HEK293 (cell line): ENCODE measurements at regions not wholly inside any gene's neighbourhood (a gene's known extent, or its start where the extent isn't known, plus 50 kb on each side); places are given as distances from the start of the nearest gene placed in this dataset.

Source experiments
- SP7 ChIP-seq: fragments of 450-650 bp; formaldehyde crosslinking; IDR thresholded peaks from 2 replicates; pipeline ENCODE4 v1.5.1; 2016; ENCODE audit warnings: missing biosample characterization, missing genetic modification characterization
- ZNF707 ChIP-seq: fragments of 450-650 bp; formaldehyde crosslinking; IDR thresholded peaks from 2 replicates; pipeline ENCODE4 v1.5.1; 2016; ENCODE audit warnings: missing biosample characterization, missing genetic modification characterization

DNA sequence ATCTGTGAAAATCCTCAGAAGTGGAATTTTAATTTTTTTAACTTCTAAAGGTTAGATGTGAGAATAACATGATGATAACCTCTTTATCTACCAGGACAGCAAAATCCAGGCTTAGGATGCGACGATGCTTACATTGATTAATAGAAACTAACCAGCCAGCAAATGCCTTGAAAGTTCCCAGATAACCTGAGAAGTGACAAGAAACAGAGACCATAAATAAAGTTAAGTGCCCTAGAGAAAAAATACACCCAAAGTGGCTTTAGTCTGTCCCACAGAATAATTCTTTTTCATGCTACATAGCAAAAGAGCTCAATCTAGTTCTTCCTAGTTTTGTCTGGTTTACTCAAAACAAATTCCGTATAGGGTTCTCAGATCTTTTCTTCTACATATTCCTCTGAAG, 262.7 kb downstream of the WDR11 start:
- no peak for TF ChIP-seq ZNF707 (tag by site-specific recombination)
- no peak for TF ChIP-seq SP7 (tag by site-specific recombination)
